ENCODE measurements at regions not wholly inside any gene's neighbourhood (a gene's known extent, or its start where the extent isn't known, plus 50 kb on each side); places are given as distances from the start of the nearest gene placed in this dataset.

DNA sequence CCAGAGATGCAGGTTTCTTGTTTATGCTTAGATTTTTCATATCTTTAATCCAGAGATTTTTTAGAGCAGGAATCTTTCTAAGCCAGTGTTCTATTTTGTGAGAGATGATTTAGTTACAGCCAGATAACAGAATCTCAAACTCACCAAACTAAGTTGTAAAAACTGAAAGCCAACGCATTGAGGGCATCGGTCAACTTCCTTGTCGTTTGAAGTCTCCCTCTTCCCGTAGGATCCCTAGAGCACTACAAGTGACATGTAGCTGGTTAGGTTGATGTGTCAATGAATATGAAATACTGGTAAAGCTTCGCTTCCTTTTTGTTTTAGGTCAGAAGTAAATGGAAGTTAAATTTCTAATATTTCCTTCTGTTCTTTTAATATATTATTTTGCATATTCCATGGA is 139.6 kb downstream of the YIPF5 start:
- intact Hi-C loops (cut with DNase I), result no loop called here
- no peak overlapping the region for H3K4me3 ChIP-seq
- H3K9me3 ChIP-seq (replicated peaks in 1 of 3), result no peaks in the 10 kb centered on the region
- DNase-seq, result no peak
- TF ChIP-seq POLR2A (IDR thresholded peaks at IDR 0.05), result no peak
- TF ChIP-seq, protein P1, sequence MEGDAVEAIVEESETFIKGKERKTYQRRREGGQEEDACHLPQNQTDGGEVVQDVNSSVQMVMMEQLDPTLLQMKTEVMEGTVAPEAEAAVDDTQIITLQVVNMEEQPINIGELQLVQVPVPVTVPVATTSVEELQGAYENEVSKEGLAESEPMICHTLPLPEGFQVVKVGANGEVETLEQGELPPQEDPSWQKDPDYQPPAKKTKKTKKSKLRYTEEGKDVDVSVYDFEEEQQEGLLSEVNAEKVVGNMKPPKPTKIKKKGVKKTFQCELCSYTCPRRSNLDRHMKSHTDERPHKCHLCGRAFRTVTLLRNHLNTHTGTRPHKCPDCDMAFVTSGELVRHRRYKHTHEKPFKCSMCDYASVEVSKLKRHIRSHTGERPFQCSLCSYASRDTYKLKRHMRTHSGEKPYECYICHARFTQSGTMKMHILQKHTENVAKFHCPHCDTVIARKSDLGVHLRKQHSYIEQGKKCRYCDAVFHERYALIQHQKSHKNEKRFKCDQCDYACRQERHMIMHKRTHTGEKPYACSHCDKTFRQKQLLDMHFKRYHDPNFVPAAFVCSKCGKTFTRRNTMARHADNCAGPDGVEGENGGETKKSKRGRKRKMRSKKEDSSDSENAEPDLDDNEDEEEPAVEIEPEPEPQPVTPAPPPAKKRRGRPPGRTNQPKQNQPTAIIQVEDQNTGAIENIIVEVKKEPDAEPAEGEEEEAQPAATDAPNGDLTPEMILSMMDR (IDR thresholded peaks at IDR 0.05), result no peak
- WGBS, 4 donors, result 80 to 88% (median 85%) methylated on average over 5 of the region's 5 CpGs
- no peaks in the 10 kb centered on the region for H3K4me1 ChIP-seq (replicated peaks in 1 of 2)
- no peaks in the 10 kb centered on the region for H3K27me3 ChIP-seq
- H3K27ac ChIP-seq, result no peak overlapping the region
- H3K36me3 ChIP-seq (replicated peaks in 1 of 2), result no peaks in the 10 kb centered on the region

- TF ChIP-seq, protein P1 (IDR thresholded peaks at IDR 0.05), result no peak
- TF ChIP-seq POLR2A (IDR thresholded peaks at IDR 0.05), result no peak
- H3K36me3 ChIP-seq (replicated peaks in 1 of 2), result no peaks in the 10 kb centered on the region
These were observed 138.1 kb downstream of the YIPF5 start for GRCh38 chr5:144032375-144032774.

GRCh38 chr5:144033486-144033885 is 137.0 kb downstream of the YIPF5 start:
- TF ChIP-seq, protein P1 (IDR thresholded peaks at IDR 0.05), result no peak
- no peak for TF ChIP-seq POLR2A (IDR thresholded peaks at IDR 0.05)
- Histone ChIP-seq H3K4me1 (replicated peaks in 1 of 2) (no peaks in the 10 kb centered on the region), H3K27me3 (no peaks in the 10 kb centered on the region), H3K27ac (no peak overlapping the region), H3K4me3 (no peak overlapping the region), H3K9me3 (replicated peaks in 1 of 3) (no peaks in the 10 kb centered on the region), H3K36me3 (replicated peaks in 1 of 2) (no peaks in the 10 kb centered on the region)
- intact Hi-C loops (cut with DNase I), result no loop called here
- no peak for DNase-seq
- 74 to 91% (median 80%) methylated on average over 3 of the region's 3 CpGs for WGBS, 4 donors

More at GRCh38 chr5:144032375-144032774, 138.1 kb downstream of the YIPF5 start:
- 27 to 42% (median 36%) methylated on average over 5 to 6 of the region's 6 CpGs for WGBS, 4 donors
- H3K27ac ChIP-seq, result no peak overlapping the region
- H3K4me1 ChIP-seq (replicated peaks in 1 of 2), result no peaks in the 10 kb centered on the region
- H3K4me3 ChIP-seq, result no peak overlapping the region
- no peaks in the 10 kb centered on the region for H3K27me3 ChIP-seq
- no peak for DNase-seq
- intact Hi-C loops (cut with DNase I), result no loop called here
- H3K9me3 ChIP-seq (replicated peaks in 1 of 3), result no peaks in the 10 kb centered on the region

- Histone ChIP-seq H3K27ac (no peak overlapping the region), H3K36me3 (replicated peaks in 1 of 2) (no peaks in the 10 kb centered on the region), H3K4me3 (no peak overlapping the region), H3K4me1 (replicated peaks in 1 of 2) (no peaks in the 10 kb centered on the region), H3K27me3 (no peaks in the 10 kb centered on the region), H3K9me3 (replicated peaks in 1 of 3) (no peaks in the 10 kb centered on the region)
- TF ChIP-seq POLR2A (IDR thresholded peaks at IDR 0.05), result no peak
- TF ChIP-seq, protein P1 (IDR thresholded peaks at IDR 0.05), result no peak
- 68 to 91% (median 74%) methylated on average over 4 of the region's 4 CpGs for WGBS, 4 donors
- intact Hi-C loops (cut with DNase I), result no loop called here
- no peak for DNase-seq
These were observed 135.3 kb downstream of the YIPF5 start for GRCh38 chr5:144035046-144035740.
